HG03439 (cell line): ENCODE measurements at regions not wholly inside any gene's neighbourhood (a gene's known extent, or its start where the extent isn't known, plus 50 kb on each side); places are given as distances from the start of the nearest gene placed in this dataset.

Experiments used
- ATAC-seq: cut with Tn5 transposase; IDR thresholded peaks from one replicate; pipeline ENCODE4 v1.9.1; 2021; ENCODE audit warnings: mild to moderate bottlenecking, moderate library complexity; ENCODE audit not compliant: unreplicated experiment

GRCh38 chr7:18306696-18307095 is 188.9 kb upstream of the HDAC9 start:
- no peak for ATAC-seq

DNA sequence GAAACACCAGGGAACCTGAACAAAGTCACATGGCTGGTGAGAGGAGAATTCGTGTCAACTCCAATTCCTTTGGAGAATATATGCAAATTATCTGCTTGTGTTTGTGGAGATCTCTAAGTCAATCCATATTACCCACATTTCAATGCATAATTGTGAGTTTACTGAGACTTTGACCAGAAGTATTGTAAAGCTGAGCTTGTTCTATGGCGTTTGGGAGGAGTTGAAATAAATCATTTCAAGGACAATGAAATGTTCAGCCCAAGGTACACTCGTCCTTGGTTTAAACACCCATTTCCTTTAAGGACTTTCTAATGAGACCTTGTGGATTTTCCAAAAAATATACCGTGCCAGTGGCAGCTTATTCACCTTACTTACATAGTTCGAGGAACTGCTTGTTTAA is 186.6 kb upstream of the HDAC9 start:
- no peak for ATAC-seq

- no peak for ATAC-seq
These were observed 183.1 kb upstream of the HDAC9 start for GRCh38 chr7:18312482-18312881.

DNA sequence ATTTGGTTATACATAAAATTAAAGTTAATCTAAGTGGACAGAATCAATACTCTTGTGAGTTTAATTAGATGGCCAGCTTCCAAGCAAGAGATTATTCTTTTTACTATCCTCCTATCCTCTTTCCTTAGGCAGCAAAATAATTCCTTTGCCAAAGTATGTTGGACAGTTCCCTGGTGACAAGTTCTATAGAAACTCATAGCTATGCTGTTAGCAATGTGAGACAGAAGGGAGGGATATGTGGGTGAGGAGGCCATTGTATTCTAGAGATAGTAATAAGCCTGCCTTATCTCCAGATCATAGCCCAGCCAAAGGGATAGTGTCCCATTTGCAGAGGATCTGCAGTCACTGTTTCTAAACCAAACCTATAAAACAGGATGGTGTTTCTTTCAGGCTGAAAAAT is 181.6 kb upstream of the HDAC9 start:
- ATAC-seq = no peak

DNA sequence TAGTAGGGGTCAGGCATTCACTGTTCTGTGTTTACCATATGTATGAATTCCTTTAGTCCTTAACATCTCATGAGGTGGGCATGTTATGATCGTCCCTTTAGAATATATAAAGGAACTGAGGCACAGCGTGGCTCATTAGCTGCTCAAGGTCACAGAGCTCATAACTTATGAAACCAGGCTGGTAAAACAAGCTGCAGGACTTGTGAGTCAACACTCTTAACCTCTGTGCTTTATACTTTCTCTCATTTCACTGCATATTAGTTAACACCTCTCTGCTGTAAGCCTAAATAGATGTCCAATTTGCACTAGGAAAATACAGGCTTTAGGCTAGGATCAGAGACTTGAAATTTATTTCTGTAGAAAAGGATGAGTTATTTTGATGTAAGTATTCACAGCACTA is 180.3 kb upstream of the HDAC9 start:
- ATAC-seq = no peak

- no peak for ATAC-seq
These were observed 177.6 kb upstream of the HDAC9 start for GRCh38 chr7:18317941-18318340.

DNA sequence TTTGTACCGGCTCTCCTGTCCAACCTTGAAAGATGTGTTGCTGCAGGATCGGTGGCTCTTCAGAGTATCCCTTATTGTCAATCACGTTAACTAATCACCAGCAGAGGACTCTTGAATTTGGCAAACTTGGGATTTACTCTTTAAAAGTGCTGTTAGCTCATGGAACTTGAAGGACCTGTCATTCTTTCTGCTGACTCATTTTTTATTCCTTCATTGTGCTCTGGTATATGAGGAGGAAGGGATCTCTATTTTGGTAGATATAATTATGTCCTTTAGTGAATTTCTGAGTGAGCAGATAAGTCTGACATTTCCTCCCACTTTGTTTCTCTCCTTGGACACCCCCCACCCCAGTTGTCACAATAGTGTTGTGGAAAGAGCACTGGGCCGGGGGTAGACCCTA is 175.1 kb upstream of the HDAC9 start:
- no peak for ATAC-seq

DNA sequence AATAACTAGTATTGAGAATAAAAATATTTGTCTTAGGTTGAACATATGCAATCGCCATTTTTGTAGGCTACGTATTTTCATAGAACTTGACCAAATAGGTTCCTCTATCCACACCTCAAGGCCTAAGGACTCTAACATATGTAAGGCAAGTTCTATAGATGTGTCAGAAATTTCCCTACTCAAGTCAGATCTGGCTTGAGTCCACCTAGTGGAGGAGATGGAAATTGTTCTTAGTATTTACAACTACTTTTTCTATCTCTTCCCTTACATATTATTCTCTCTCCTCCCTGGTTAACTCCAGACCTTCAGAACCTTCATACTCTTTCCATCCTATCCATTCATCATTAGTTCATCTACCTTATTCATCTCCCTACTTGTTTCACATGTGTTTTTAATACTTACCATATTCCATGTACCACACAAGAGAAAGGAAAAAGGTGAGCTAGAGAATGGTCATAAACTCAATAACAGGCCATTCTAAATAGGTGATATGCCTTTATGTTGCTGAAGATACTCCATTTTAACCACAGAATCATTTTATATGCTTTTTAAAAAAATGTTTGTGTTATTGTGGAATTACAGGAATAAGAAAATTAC is 174.5 kb upstream of the HDAC9 start:
- peak; percentile 81 for ATAC-seq

GRCh38 chr7:18330548-18330947 is 165.0 kb upstream of the HDAC9 start:
- no peak for ATAC-seq

DNA sequence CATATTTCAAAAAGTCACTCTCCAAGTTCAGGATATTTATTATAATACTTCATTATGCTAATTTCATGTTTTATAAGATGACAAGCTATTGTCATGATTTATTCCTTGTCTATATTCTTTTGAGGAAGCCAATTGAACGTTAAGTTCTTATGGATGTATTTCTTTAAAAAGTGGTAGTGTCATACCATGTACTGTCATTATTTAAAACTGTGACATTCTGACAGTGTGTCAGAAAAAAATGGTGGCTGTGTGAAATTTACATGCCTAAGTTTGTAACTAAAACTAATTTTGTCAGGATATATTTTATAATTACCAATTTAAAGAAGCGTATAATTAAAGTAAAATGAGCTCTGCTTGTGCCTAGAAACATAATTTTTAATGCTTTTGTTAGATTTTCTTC is 158.9 kb upstream of the HDAC9 start:
- no peak for ATAC-seq

GRCh38 chr7:18337048-18337809 is 158.3 kb upstream of the HDAC9 start:
- ATAC-seq = no peak

- ATAC-seq = no peak
These were observed 156.5 kb upstream of the HDAC9 start for GRCh38 chr7:18338910-18339523.

GRCh38 chr7:18341756-18342155 is 153.8 kb upstream of the HDAC9 start:
- ATAC-seq = no peak

DNA sequence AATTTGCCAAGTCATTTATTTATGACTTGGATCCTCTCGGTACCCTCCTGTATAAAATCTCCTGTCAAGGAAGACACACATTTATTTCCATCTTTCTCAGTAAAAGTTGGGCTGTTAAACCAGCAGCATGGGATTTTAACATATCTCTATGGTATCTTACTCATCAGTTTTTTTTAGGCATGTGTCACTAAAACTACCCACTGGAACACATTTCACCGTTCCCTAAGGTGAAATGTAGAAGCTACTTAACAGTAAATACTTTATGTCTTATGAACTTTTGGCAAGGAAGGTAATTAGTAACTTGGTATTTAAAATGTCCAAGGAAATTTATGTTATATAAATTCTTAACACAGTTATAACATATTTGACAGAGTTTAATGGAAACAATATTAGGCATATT is 152.5 kb upstream of the HDAC9 start:
- ATAC-seq = no peak

DNA sequence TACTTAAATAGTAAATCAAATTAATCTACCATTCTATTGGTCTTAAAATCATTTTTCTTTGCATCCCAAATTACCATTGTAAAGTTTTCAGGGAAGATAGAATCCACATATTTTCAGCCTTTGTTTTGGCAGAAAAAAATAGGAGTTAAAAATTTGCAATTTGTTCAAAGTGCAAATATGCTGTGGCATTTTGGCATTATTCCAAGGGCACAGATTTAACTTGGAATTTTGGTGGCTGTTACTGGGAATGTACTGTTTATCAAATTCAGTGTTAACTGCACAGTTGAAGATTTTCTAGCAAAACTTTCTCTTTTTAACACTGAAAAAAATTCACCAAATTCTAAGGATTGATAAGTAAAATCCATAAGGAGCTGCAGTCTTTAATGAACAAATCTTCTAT is 151.0 kb upstream of the HDAC9 start:
- no peak for ATAC-seq

- ATAC-seq = peak; percentile 73
These were observed 149.8 kb upstream of the HDAC9 start for GRCh38 chr7:18345641-18346234.

GRCh38 chr7:18347170-18347569 is 148.4 kb upstream of the HDAC9 start:
- ATAC-seq = no peak

- no peak for ATAC-seq
These were observed 144.9 kb upstream of the HDAC9 start for GRCh38 chr7:18350678-18351077.

- ATAC-seq = peak; percentile 74
These were observed 143.0 kb upstream of the HDAC9 start for GRCh38 chr7:18352339-18353255.

GRCh38 chr7:18353339-18353738 is 142.2 kb upstream of the HDAC9 start:
- no peak for ATAC-seq
